Stomach (tissue), 4 donors: ENCODE measurements at regions not wholly inside any gene's neighbourhood (a gene's known extent, or its start where the extent isn't known, plus 50 kb on each side); places are given as distances from the start of the nearest gene placed in this dataset.

Experiments
- POLR2A ChIP-seq, 4 donors: fragments of 450-650 bp; IDR thresholded peaks; one replicate each; pipeline ENCODE4 v1.6.1; 2016; ENCODE audit warnings: antibody characterized with exemption in 4 of 4, control low read depth in 2 of 4, mild to moderate bottlenecking in 1 of 4, moderate library complexity in 1 of 4
- TF ChIP-seq, protein P1 (sequence below), 7 experiments: fragments of 450-650 bp in 4 of 7; fragments of 200-600 bp in 3 of 7; sonication (generic) in 3 of 7; IDR thresholded peaks; one replicate each; pipeline ENCODE4 v1.5.1; 2016 to 2019; ENCODE audit warnings: antibody characterized with exemption in 7 of 7, control low read depth in 2 of 7, mild to moderate bottlenecking in 1 of 7

DNA sequence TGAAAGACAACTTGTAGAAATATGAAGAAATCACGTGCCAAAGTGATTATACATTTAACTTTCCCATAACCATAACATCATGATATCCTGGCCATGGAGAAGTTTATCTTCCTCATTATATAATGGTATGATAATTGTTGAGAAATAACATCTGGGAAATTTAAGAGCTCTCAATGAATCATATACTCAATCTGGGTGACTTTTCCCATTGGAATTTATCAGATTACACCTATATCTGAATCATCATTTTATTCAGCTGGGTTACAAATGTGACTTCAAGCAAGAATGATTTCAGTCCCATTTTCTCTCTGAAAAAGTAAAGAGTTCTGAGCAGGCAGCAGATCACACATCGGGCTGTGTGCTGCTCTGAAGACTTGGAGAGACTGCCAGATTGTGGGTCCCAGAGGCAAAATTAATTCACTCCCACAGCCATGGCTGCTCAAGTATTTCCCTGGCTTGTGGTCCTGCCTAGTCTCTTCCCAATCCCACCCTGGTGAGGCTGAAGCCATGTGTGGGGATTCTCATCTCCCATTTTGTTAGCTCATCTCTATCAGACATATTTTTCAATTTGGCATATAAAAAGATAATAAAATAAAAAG lies 278.0 kb downstream of the MRPL39 start:
- TF ChIP-seq, protein P1, sequence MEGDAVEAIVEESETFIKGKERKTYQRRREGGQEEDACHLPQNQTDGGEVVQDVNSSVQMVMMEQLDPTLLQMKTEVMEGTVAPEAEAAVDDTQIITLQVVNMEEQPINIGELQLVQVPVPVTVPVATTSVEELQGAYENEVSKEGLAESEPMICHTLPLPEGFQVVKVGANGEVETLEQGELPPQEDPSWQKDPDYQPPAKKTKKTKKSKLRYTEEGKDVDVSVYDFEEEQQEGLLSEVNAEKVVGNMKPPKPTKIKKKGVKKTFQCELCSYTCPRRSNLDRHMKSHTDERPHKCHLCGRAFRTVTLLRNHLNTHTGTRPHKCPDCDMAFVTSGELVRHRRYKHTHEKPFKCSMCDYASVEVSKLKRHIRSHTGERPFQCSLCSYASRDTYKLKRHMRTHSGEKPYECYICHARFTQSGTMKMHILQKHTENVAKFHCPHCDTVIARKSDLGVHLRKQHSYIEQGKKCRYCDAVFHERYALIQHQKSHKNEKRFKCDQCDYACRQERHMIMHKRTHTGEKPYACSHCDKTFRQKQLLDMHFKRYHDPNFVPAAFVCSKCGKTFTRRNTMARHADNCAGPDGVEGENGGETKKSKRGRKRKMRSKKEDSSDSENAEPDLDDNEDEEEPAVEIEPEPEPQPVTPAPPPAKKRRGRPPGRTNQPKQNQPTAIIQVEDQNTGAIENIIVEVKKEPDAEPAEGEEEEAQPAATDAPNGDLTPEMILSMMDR (IDR thresholded peaks at IDR 0.05) = no peak
- TF ChIP-seq POLR2A (IDR thresholded peaks at IDR 0.05) = no peak
